Liver (tissue), 8 donors: ENCODE measurements at regions not wholly inside any gene's neighbourhood (a gene's known extent, or its start where the extent isn't known, plus 50 kb on each side); places are given as distances from the start of the nearest gene placed in this dataset.
A peak's percentile ranks its signal among the peaks of the same experiment; 100 is the strongest.

Experiments used
- DNase-seq: peaks from one replicate; pipeline ENCODE4 v3.0.0-alpha.2; 2017; ENCODE audit warnings: low spot score
- H3K27ac ChIP-seq, 2 donors: one replicate each; pipeline ENCODE4 v1.7.0; 2013; ENCODE audit warnings: inconsistent platforms in 2 of 2, low read length in 2 of 2, control low read depth in 1 of 2, low read depth in 1 of 2, mild to moderate bottlenecking in 1 of 2
- H3K27me3 ChIP-seq, 4 donors: one replicate each; pipeline versions ENCODE4 v1.6.1 to v1.7.0; 2013; ENCODE audit warnings: low read length in 3 of 4, inconsistent platforms in 1 of 4, mild to moderate bottlenecking in 1 of 4, moderate library complexity in 1 of 4; ENCODE audit not compliant: control insufficient read depth in 4 of 4, insufficient read depth in 4 of 4
- H3K36me3 ChIP-seq, 4 donors: one replicate each; pipeline versions ENCODE4 v1.6.1 to v1.7.0; 2013; ENCODE audit warnings: low read length in 3 of 4, mild to moderate bottlenecking in 3 of 4, low read depth in 1 of 4, moderate library complexity in 1 of 4; ENCODE audit not compliant: control insufficient read depth in 4 of 4, insufficient read depth in 3 of 4
- H3K4me1 ChIP-seq, 4 donors: one replicate each; pipeline versions ENCODE4 v1.6.1 to v1.7.0; 2013; ENCODE audit warnings: low read length in 3 of 4, mild to moderate bottlenecking in 3 of 4, moderate library complexity in 1 of 4; ENCODE audit not compliant: control insufficient read depth in 4 of 4, insufficient read depth in 4 of 4
- H3K4me3 ChIP-seq, 3 donors: one replicate each; pipeline versions ENCODE4 v1.6.1 to v1.7.0; 2013; ENCODE audit warnings: low read length in 3 of 3, control low read depth in 1 of 3, low read depth in 1 of 3, mild to moderate bottlenecking in 1 of 3
- H3K9ac ChIP-seq, 2 donors: one replicate each; pipeline ENCODE4 v1.7.0; 2013; ENCODE audit warnings: low read length in 2 of 2, mild to moderate bottlenecking in 2 of 2, moderate library complexity in 2 of 2, control low read depth in 1 of 2, low read depth in 1 of 2
- H3K9me3 ChIP-seq, 4 donors: one replicate each; pipeline versions ENCODE4 v1.6.1 to v1.7.0; 2013; ENCODE audit warnings: low read length in 3 of 4; ENCODE audit not compliant: control insufficient read depth in 4 of 4
- EGR1 ChIP-seq, 2 donors: IDR thresholded peaks; 2 replicates each; pipeline ENCODE4 v1.6.1; 2016 to 2018; ENCODE audit warnings: antibody characterized with exemption in 2 of 2, low read depth in 2 of 2
- FOXA2 ChIP-seq: IDR thresholded peaks from 2 replicates; pipeline ENCODE4 v1.6.1; 2016; ENCODE audit warnings: antibody characterized with exemption
- GABPA ChIP-seq, 2 donors: IDR thresholded peaks in 1 of 2; conservative IDR thresholded peaks in 1 of 2; 2 replicates each; pipeline ENCODE4 v1.6.1; 2016; ENCODE audit warnings: antibody characterized with exemption in 2 of 2, mild to moderate bottlenecking in 1 of 2, moderate library complexity in 1 of 2
- HNF4A ChIP-seq, 2 donors: conservative IDR thresholded peaks; 2 replicates each; pipeline ENCODE4 v1.6.1; 2016; ENCODE audit warnings: antibody characterized with exemption in 2 of 2, mild to moderate bottlenecking in 2 of 2
- HNF4G ChIP-seq: IDR thresholded peaks from 2 replicates; pipeline ENCODE4 v1.6.1; 2016; ENCODE audit warnings: antibody characterized with exemption
- JUND ChIP-seq, 2 donors: IDR thresholded peaks; 2 replicates each; pipeline ENCODE4 v1.6.1; 2016; ENCODE audit warnings: antibody characterized with exemption in 2 of 2
- NR2F2 ChIP-seq: IDR thresholded peaks from 2 replicates; pipeline ENCODE4 v1.6.1; 2016; ENCODE audit warnings: antibody characterized with exemption
- RAD21 ChIP-seq, 2 donors: IDR thresholded peaks; 2 replicates each; pipeline ENCODE4 v1.6.1; 2016; ENCODE audit warnings: antibody characterized with exemption in 2 of 2, mild to moderate bottlenecking in 2 of 2
- RXRA ChIP-seq, 2 donors: IDR thresholded peaks; 2 replicates each; pipeline ENCODE4 v1.6.1; 2017 to 2018; ENCODE audit warnings: antibody characterized with exemption in 2 of 2, mild to moderate bottlenecking in 1 of 2
- SP1 ChIP-seq: IDR thresholded peaks from 2 replicates; pipeline ENCODE4 v1.6.1; 2018; ENCODE audit warnings: antibody characterized with exemption, mild to moderate bottlenecking
- TAF1 ChIP-seq: conservative IDR thresholded peaks from 2 replicates; pipeline ENCODE4 v1.6.1; 2016; ENCODE audit warnings: antibody characterized with exemption, mild to moderate bottlenecking
- YY1 ChIP-seq: IDR thresholded peaks from 2 replicates; pipeline ENCODE4 v1.6.1; 2016; ENCODE audit warnings: antibody characterized with exemption, mild to moderate bottlenecking
- WGBS: extraction: QIAGEN DNeasy Blood & Tissue Kit; methylation state at CpG from one replicate; pipeline ENCODE4 v1.1.7; 2013; 5-methylcytosine and 5-hydroxymethylcytosine counted together
- TF ChIP-seq, protein P1 (sequence below): IDR thresholded peaks from 2 replicates; pipeline ENCODE4 v1.6.1; 2016; ENCODE audit warnings: antibody characterized with exemption, mild to moderate bottlenecking
- TF ChIP-seq, protein P2 (sequence below): IDR thresholded peaks from 2 replicates; pipeline ENCODE4 v1.6.1; 2016; ENCODE audit warnings: antibody characterized with exemption
- TF ChIP-seq, protein P3 (sequence below): IDR thresholded peaks from 2 replicates; pipeline ENCODE4 v1.6.1; 2016; ENCODE audit warnings: antibody characterized with exemption
- TF ChIP-seq, protein P4 (sequence below): fragments of 150-350 bp; IDR thresholded peaks from 2 replicates; pipeline ENCODE4 v1.5.1; 2017; ENCODE audit warnings: improper control_type of control experiment, low read depth, low read length; ENCODE audit not compliant: missing input control
- TF ChIP-seq, protein P5 (sequence below): IDR thresholded peaks from 2 replicates; pipeline ENCODE4 v1.6.1; 2016; ENCODE audit warnings: antibody characterized with exemption
- donor health status: healthy.
- donor health status: healthy.
- donor health status: healthy.
- donor health status: healthy.
- donor health status: healthy.

DNA sequence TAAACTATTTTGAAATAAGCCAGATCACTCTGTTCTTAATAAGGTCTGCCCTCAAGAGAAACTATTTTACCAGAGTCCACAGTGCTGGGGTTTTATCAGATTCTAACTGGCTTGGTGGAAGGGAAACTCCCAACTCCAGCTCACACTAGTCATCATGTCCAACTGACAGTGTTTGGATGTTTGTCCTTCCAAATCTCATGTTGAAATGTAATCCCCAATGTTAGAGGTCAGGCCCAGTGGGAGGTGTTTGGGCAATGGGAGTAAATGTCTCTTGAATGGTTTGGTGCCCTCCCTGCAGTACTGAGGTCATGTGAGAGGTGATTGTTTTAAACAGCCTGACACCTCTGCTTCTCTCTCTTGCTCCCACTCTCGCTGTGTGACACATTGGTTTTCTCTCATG, 1301.0 kb upstream of the CDH8 start (continued):
- TF ChIP-seq, protein P1, sequence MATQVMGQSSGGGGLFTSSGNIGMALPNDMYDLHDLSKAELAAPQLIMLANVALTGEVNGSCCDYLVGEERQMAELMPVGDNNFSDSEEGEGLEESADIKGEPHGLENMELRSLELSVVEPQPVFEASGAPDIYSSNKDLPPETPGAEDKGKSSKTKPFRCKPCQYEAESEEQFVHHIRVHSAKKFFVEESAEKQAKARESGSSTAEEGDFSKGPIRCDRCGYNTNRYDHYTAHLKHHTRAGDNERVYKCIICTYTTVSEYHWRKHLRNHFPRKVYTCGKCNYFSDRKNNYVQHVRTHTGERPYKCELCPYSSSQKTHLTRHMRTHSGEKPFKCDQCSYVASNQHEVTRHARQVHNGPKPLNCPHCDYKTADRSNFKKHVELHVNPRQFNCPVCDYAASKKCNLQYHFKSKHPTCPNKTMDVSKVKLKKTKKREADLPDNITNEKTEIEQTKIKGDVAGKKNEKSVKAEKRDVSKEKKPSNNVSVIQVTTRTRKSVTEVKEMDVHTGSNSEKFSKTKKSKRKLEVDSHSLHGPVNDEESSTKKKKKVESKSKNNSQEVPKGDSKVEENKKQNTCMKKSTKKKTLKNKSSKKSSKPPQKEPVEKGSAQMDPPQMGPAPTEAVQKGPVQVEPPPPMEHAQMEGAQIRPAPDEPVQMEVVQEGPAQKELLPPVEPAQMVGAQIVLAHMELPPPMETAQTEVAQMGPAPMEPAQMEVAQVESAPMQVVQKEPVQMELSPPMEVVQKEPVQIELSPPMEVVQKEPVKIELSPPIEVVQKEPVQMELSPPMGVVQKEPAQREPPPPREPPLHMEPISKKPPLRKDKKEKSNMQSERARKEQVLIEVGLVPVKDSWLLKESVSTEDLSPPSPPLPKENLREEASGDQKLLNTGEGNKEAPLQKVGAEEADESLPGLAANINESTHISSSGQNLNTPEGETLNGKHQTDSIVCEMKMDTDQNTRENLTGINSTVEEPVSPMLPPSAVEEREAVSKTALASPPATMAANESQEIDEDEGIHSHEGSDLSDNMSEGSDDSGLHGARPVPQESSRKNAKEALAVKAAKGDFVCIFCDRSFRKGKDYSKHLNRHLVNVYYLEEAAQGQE, result no peak
- TF ChIP-seq RXRA (IDR thresholded peaks at IDR 0.05), result peak; percentile 55 to 65

DNA sequence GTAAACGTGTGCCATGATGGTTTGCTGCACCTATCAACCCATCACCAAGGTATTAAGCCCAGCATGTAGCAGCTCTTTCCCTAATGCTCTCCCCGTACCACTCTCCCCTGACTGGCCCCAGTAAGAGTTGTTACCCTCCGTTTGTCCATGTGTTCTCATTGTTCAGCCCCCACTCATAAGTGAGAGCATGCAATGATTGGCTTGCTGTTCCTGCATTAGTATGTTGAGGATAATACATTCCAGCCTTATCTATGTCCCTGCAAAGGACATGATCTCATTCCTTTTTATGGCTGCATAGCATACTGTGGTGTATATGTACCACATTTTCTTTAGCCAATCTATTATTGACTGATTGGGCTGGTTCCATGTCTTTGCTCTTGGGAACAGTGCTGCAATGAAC, 1294.9 kb upstream of the CDH8 start:
- Histone ChIP-seq H3K4me3 (no peak overlapping the region), H3K4me1 (no peaks in the 10 kb centered on the region), H3K9me3 (no peaks in the 10 kb centered on the region), H3K27ac (no peak overlapping the region), H3K27me3 (no peaks in the 10 kb centered on the region), H3K36me3 (no peaks in the 10 kb centered on the region), H3K9ac (no peak overlapping the region)
- TF ChIP-seq, protein P2, sequence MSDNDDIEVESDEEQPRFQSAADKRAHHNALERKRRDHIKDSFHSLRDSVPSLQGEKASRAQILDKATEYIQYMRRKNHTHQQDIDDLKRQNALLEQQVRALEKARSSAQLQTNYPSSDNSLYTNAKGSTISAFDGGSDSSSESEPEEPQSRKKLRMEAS, result no peak
- TF ChIP-seq, protein P3, sequence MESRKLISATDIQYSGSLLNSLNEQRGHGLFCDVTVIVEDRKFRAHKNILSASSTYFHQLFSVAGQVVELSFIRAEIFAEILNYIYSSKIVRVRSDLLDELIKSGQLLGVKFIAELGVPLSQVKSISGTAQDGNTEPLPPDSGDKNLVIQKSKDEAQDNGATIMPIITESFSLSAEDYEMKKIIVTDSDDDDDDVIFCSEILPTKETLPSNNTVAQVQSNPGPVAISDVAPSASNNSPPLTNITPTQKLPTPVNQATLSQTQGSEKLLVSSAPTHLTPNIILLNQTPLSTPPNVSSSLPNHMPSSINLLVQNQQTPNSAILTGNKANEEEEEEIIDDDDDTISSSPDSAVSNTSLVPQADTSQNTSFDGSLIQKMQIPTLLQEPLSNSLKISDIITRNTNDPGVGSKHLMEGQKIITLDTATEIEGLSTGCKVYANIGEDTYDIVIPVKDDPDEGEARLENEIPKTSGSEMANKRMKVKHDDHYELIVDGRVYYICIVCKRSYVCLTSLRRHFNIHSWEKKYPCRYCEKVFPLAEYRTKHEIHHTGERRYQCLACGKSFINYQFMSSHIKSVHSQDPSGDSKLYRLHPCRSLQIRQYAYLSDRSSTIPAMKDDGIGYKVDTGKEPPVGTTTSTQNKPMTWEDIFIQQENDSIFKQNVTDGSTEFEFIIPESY, result no peak
- TF ChIP-seq NR2F2, result no peak
- TF ChIP-seq, protein P1, result no peak
- no peak for TF ChIP-seq JUND (IDR thresholded peaks at IDR 0.05)
- no peak for TF ChIP-seq TAF1
- no peak for TF ChIP-seq RXRA (IDR thresholded peaks at IDR 0.05)
- TF ChIP-seq HNF4G, result no peak
- no peak for TF ChIP-seq EGR1 (IDR thresholded peaks at IDR 0.05; ENCODE audit: low read depth in 2 of 2)
- no peak for TF ChIP-seq HNF4A (conservative IDR thresholded peaks at IDR 0.05)
- TF ChIP-seq, protein P4, sequence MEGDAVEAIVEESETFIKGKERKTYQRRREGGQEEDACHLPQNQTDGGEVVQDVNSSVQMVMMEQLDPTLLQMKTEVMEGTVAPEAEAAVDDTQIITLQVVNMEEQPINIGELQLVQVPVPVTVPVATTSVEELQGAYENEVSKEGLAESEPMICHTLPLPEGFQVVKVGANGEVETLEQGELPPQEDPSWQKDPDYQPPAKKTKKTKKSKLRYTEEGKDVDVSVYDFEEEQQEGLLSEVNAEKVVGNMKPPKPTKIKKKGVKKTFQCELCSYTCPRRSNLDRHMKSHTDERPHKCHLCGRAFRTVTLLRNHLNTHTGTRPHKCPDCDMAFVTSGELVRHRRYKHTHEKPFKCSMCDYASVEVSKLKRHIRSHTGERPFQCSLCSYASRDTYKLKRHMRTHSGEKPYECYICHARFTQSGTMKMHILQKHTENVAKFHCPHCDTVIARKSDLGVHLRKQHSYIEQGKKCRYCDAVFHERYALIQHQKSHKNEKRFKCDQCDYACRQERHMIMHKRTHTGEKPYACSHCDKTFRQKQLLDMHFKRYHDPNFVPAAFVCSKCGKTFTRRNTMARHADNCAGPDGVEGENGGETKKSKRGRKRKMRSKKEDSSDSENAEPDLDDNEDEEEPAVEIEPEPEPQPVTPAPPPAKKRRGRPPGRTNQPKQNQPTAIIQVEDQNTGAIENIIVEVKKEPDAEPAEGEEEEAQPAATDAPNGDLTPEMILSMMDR, result no peak
- TF ChIP-seq FOXA2, result no peak
- no peak for TF ChIP-seq GABPA (IDR thresholded peaks at IDR 0.05 in 1 of 2, conservative IDR thresholded peaks at IDR 0.05 in 1 of 2)
- TF ChIP-seq SP1, result no peak
- no peak for TF ChIP-seq YY1
- no peak for TF ChIP-seq RAD21 (IDR thresholded peaks at IDR 0.05)
- TF ChIP-seq, protein P5, sequence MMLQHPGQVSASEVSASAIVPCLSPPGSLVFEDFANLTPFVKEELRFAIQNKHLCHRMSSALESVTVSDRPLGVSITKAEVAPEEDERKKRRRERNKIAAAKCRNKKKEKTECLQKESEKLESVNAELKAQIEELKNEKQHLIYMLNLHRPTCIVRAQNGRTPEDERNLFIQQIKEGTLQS, result no peak
- WGBS, result 89% methylated on average over 3 of the region's 3 CpGs
- DNase-seq, result no peak
